ENCODE measurements at regions not wholly inside any gene's neighbourhood (a gene's known extent, or its start where the extent isn't known, plus 50 kb on each side); places are given as distances from the start of the nearest gene placed in this dataset.
"Not testable (repeated sequence)": the region's sequence is repeated elsewhere in the genome, so short reads cannot be mapped to it uniquely, and the experiment has no call there.

DNA sequence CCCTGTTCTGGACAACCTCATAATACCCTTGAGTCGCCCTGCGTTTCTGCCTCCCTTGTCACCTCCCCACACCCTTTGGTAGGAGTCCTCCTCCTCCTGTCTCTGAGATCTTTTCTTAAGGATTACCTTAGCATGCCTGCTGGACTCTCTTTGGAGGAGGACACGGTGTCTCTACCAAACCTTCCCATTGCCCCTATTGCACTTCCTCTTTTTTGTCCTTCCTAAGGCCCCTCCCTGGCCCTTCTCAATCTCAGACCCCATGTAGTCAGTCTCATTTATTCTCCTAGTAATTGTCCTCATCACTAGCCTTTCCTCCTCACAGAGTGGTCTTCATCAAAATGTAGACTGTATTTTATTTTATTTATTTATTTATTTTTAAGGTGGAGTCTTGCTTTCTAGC is 335.0 kb upstream of the SFRP2 start:
- no peak for DNase-seq (ENCODE audit: low read depth)
- no peak overlapping the region for H3K4me3 ChIP-seq (ENCODE audit: low read length)
- TF ChIP-seq, protein P1, sequence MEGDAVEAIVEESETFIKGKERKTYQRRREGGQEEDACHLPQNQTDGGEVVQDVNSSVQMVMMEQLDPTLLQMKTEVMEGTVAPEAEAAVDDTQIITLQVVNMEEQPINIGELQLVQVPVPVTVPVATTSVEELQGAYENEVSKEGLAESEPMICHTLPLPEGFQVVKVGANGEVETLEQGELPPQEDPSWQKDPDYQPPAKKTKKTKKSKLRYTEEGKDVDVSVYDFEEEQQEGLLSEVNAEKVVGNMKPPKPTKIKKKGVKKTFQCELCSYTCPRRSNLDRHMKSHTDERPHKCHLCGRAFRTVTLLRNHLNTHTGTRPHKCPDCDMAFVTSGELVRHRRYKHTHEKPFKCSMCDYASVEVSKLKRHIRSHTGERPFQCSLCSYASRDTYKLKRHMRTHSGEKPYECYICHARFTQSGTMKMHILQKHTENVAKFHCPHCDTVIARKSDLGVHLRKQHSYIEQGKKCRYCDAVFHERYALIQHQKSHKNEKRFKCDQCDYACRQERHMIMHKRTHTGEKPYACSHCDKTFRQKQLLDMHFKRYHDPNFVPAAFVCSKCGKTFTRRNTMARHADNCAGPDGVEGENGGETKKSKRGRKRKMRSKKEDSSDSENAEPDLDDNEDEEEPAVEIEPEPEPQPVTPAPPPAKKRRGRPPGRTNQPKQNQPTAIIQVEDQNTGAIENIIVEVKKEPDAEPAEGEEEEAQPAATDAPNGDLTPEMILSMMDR (conservative IDR thresholded peaks at IDR 0.05; ENCODE audit: low read depth, low read length) = no peak

GRCh38 chr4:154120690-154121345 is 331.9 kb upstream of the SFRP2 start:
- no peak overlapping the region for H3K4me3 ChIP-seq (ENCODE audit: low read length)
- TF ChIP-seq, protein P1 (conservative IDR thresholded peaks at IDR 0.05; ENCODE audit: low read depth, low read length) = no peak
- DNase-seq (ENCODE audit: low read depth) = no peak

DNA sequence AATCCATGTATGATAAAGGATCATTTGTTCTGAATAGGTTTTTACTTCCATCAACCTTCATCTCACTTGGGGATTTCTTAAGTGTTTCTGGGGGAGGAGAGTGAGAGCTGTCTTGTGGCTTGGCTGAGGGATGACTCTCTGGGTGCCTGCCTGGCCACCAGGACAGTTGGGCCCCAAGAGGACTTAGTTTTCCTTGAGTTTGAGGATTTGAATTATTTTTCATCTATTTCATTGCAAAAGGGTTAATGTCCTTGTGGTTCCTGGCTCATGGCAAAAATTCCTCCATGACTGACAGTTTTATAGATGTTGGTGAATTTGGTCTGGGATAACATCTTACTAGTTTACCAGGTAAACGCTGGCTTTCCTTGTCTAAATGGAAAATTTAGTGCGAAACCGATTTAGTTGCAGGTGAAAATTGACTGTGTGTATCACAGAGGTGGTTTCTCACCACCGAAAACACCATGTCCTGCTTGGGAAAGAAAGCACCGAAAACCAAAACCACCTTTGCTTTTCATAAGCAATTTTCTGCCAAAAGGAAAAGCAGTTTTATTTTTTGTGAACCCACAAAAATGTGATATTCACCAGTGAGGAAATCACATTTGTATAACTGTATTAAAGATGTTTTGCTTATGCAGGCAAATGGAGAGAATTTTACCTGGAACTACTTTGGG is 331.3 kb upstream of the SFRP2 start:
- DNase-seq (ENCODE audit: low read depth) = no peak
- TF ChIP-seq, protein P1 (conservative IDR thresholded peaks at IDR 0.05; ENCODE audit: low read depth, low read length) = no peak
- no peak overlapping the region for H3K4me3 ChIP-seq (ENCODE audit: low read length)

- H3K4me3 ChIP-seq (ENCODE audit: low read length) = no peak overlapping the region
- TF ChIP-seq, protein P1 (conservative IDR thresholded peaks at IDR 0.05; ENCODE audit: low read depth, low read length) = peak; percentile 29
- no peak for DNase-seq (ENCODE audit: low read depth)
Observed at GRCh38 chr4:154119317-154119716, 330.4 kb upstream of the SFRP2 start.

GRCh38 chr4:154117726-154118125 is 328.8 kb upstream of the SFRP2 start:
- H3K4me3 ChIP-seq (ENCODE audit: low read length); DNase-seq (ENCODE audit: low read depth): not testable (repeated sequence)

DNA sequence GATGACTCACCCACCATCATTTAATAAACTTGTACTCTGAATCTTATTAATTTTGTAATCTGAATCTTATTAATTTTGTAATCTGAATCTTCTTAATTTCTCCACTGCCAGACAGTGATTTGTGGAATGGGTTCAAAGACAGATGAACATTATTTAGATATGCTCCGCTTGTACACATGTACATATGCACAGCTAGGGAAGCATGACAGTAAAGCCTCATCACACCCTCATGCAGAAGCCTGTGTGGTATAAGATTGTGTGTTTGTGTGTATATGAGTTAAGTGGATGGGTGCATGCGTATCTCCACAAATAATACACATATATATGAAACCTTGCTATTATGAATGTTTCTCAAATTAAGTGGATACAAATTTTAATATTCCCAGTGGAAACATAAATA is 318.5 kb upstream of the SFRP2 start:
- no peak overlapping the region for H3K4me3 ChIP-seq (ENCODE audit: low read length)
- DNase-seq (ENCODE audit: low read depth) = no peak
- TF ChIP-seq, protein P1 (conservative IDR thresholded peaks at IDR 0.05; ENCODE audit: low read depth, low read length) = no peak

DNA sequence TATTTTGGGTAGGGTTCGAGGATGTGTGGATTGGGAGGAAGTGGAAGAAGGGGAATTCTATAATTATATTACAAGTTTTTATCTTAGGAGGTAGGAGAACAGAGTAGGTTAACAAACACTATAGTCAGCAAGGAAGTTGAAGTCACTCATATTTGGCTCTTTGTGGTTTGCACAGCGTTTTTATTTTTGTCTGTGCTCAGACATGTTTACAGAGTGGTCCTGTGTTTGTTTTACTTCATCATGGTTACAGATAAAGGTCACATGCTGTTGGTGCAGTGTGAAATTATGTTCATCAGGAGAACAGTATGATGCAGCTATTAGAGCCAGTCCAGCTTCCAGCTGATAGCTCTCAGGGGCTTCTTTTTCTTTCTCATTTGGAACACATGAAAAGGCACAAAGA is 299.9 kb upstream of the SFRP2 start:
- no peak overlapping the region for H3K4me3 ChIP-seq (ENCODE audit: low read length)
- TF ChIP-seq, protein P1 (conservative IDR thresholded peaks at IDR 0.05; ENCODE audit: low read depth, low read length) = no peak
- DNase-seq (ENCODE audit: low read depth) = no peak
